ENCODE measurements at regions not wholly inside any gene's neighbourhood (a gene's known extent, or its start where the extent isn't known, plus 50 kb on each side); places are given as distances from the start of the nearest gene placed in this dataset.

DNA sequence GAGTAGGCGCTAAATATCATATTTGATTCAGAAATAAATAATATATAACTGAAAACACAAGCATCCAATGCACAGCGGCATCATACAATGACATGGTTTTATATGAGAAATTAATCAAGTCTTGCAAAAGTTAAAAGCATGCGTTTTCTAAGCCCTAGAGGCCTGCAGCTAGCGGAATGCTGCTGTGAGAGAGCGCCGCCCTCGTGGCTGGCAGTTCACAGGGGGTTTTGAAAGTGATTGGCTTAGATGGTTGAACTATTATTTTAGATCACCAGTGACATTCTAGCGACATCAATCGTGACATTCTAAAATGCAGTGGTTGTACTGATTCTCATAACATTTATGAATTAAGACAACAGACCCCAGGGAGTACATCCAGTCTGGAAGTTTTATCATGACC, 235.2 kb upstream of the MGMT start:
- TF ChIP-seq, protein P1, sequence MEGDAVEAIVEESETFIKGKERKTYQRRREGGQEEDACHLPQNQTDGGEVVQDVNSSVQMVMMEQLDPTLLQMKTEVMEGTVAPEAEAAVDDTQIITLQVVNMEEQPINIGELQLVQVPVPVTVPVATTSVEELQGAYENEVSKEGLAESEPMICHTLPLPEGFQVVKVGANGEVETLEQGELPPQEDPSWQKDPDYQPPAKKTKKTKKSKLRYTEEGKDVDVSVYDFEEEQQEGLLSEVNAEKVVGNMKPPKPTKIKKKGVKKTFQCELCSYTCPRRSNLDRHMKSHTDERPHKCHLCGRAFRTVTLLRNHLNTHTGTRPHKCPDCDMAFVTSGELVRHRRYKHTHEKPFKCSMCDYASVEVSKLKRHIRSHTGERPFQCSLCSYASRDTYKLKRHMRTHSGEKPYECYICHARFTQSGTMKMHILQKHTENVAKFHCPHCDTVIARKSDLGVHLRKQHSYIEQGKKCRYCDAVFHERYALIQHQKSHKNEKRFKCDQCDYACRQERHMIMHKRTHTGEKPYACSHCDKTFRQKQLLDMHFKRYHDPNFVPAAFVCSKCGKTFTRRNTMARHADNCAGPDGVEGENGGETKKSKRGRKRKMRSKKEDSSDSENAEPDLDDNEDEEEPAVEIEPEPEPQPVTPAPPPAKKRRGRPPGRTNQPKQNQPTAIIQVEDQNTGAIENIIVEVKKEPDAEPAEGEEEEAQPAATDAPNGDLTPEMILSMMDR (IDR thresholded peaks at IDR 0.05): no peak
- TF ChIP-seq POLR2AphosphoS5 (IDR thresholded peaks at IDR 0.05): no peak

Measured in sigmoid colon (tissue), 4 donors.